Hepatocyte (in vitro differentiated cells): ENCODE measurements at regions not wholly inside any gene's neighbourhood (a gene's known extent, or its start where the extent isn't known, plus 50 kb on each side); places are given as distances from the start of the nearest gene placed in this dataset.

Source experiments
- CTCF ChIP-seq: fragments of 200-600 bp; sonication (generic); IDR thresholded peaks from 2 replicates; pipeline ENCODE4 v1.5.1; 2016; ENCODE audit warnings: antibody characterized with exemption, mild to moderate bottlenecking; ENCODE audit not compliant: poor library complexity
- EZH2phosphoT487 ChIP-seq: fragments of 200-600 bp; sonication (generic); IDR thresholded peaks from one replicate; pipeline ENCODE4 v1.6.1; 2018; ENCODE audit warnings: antibody characterized with exemption, mild to moderate bottlenecking, low read depth, moderate library complexity; ENCODE audit not compliant: unreplicated experiment, severe bottlenecking

GRCh38 chr1:30416221-30416820 is 307.1 kb downstream of the MATN1 start:
- TF ChIP-seq CTCF = no peak
- no peak for TF ChIP-seq EZH2phosphoT487
